Fibroblast of lung (primary cell): ENCODE measurements at regions not wholly inside any gene's neighbourhood (a gene's known extent, or its start where the extent isn't known, plus 50 kb on each side); places are given as distances from the start of the nearest gene placed in this dataset.

Experiments used
- DNase-seq, 2 donors: peaks; one replicate each; pipeline versions ENCODE4 v3.0.0 to v3.0.0-alpha.2; 2010; ENCODE audit warnings: low read depth in 2 of 2
- H2AFZ ChIP-seq: 2 replicates; pipeline ENCODE4 v1.5.1; 2012; ENCODE audit warnings: low read length, control low read depth, inconsistent platforms
- H3K27ac ChIP-seq: 2 replicates; pipeline ENCODE4 v1.5.1; 2011; ENCODE audit warnings: low read length, control low read depth; ENCODE audit not compliant: insufficient read depth
- H3K27me3 ChIP-seq: 2 replicates; pipeline ENCODE4 v1.5.1; 2011; ENCODE audit warnings: mild to moderate bottlenecking, low read length; ENCODE audit not compliant: control insufficient read depth, insufficient read depth
- H3K36me3 ChIP-seq: 2 replicates; pipeline ENCODE4 v1.5.1; 2011; ENCODE audit warnings: low read length; ENCODE audit not compliant: control insufficient read depth, insufficient read depth
- H3K4me1 ChIP-seq: 2 replicates; pipeline ENCODE4 v1.5.1; 2011; ENCODE audit warnings: low read length; ENCODE audit not compliant: control insufficient read depth, insufficient read depth; ENCODE audit errors: extremely low read depth
- H3K4me2 ChIP-seq: 2 replicates; pipeline ENCODE4 v1.5.1; 2011; ENCODE audit warnings: low read length, control low read depth; ENCODE audit not compliant: insufficient read depth; ENCODE audit errors: extremely low read depth
- H3K4me3 ChIP-seq, 4 experiments: fragments of 200-600 bp in 1 of 4; sonication (generic) in 1 of 4; replicated peaks in 1 of 4; 2 replicates each; pipeline ENCODE4 v1.5.1; 2011 to 2016; ENCODE audit warnings: low read length in 4 of 4, low read depth in 3 of 4, mild to moderate bottlenecking in 3 of 4, control low read depth in 2 of 4, inconsistent platforms in 1 of 4, mixed read lengths in 1 of 4; ENCODE audit not compliant: insufficient read depth in 1 of 4; ENCODE audit errors: control extremely low read depth in 1 of 4
- H3K79me2 ChIP-seq: 2 replicates; pipeline ENCODE4 v1.5.1; 2012; ENCODE audit warnings: mild to moderate bottlenecking, low read length, inconsistent platforms; ENCODE audit not compliant: control insufficient read depth, insufficient read depth
- H3K9ac ChIP-seq: 2 replicates; pipeline ENCODE4 v1.5.1; 2011; ENCODE audit warnings: mild to moderate bottlenecking, low read length, control low read depth; ENCODE audit not compliant: insufficient read depth
- H3K9me3 ChIP-seq: 2 replicates; pipeline ENCODE4 v1.5.1; 2012; ENCODE audit warnings: low read depth, low read length; ENCODE audit not compliant: control insufficient read depth, insufficient read depth
- H4K20me1 ChIP-seq: 2 replicates; pipeline ENCODE4 v1.5.1; 2011; ENCODE audit warnings: low read length; ENCODE audit not compliant: control insufficient read depth, insufficient read depth; ENCODE audit errors: extremely low read depth
- CTCF ChIP-seq, 2 donors: IDR thresholded peaks in 1 of 2; conservative IDR thresholded peaks in 1 of 2; 1 replicate in 1 of 2; 2 replicates in 1 of 2; pipeline ENCODE4 v1.5.1; 2011 to 2012; ENCODE audit warnings: low read length in 2 of 2, control low read depth in 1 of 2, inconsistent platforms in 1 of 2, low read depth in 1 of 2, mild to moderate bottlenecking in 1 of 2
- EZH2 ChIP-seq: IDR thresholded peaks from 2 replicates; pipeline ENCODE4 v1.5.1; 2012; ENCODE audit warnings: low read length, control low read depth, mild to moderate bottlenecking; ENCODE audit errors: missing control alignments

- Histone ChIP-seq H3K9me3 (no peaks in the 10 kb centered on the region), H3K4me3 (no peak overlapping the region), H3K27me3 (peaks cover 13% of the 10 kb centered on the region), H4K20me1 (no peaks in the 10 kb centered on the region), H2AFZ (no peak overlapping the region), H3K4me1 (no peaks in the 10 kb centered on the region), H3K9ac (no peak overlapping the region), H3K36me3 (no peaks in the 10 kb centered on the region), H3K79me2 (no peaks in the 10 kb centered on the region), H3K4me2 (no peak overlapping the region), H3K27ac (no peak overlapping the region)
- no peak for DNase-seq
- no peak for TF ChIP-seq EZH2
- TF ChIP-seq CTCF (conservative IDR thresholded peaks at IDR 0.05 in 1 of 2, IDR thresholded peaks at IDR 0.05 in 1 of 2; ENCODE audit: low read depth in 1 of 2, low read length in 2 of 2) = no peak
Measured at GRCh38 chr21:33155422-33155821, 74.3 kb upstream of the IFNAR2 start.

- H3K27me3 ChIP-seq = peaks cover 7% of the 10 kb centered on the region
- H3K4me1 ChIP-seq = no peaks in the 10 kb centered on the region
- H4K20me1 ChIP-seq = no peaks in the 10 kb centered on the region
- no peaks in the 10 kb centered on the region for H3K36me3 ChIP-seq
- no peak overlapping the region for H3K4me2 ChIP-seq
- H3K4me3 ChIP-seq = no peak overlapping the region
- H3K9ac ChIP-seq = no peak overlapping the region
- peak; percentile 3 to 7 for DNase-seq
- no peak overlapping the region for H3K27ac ChIP-seq
- H3K79me2 ChIP-seq = no peaks in the 10 kb centered on the region
- H3K9me3 ChIP-seq = no peaks in the 10 kb centered on the region
- H2AFZ ChIP-seq = no peak overlapping the region
- TF ChIP-seq EZH2 = no peak
- no peak for TF ChIP-seq CTCF (conservative IDR thresholded peaks at IDR 0.05 in 1 of 2, IDR thresholded peaks at IDR 0.05 in 1 of 2; ENCODE audit: low read depth in 1 of 2, low read length in 2 of 2)
Measured at GRCh38 chr21:33157303-33157702, 72.4 kb upstream of the IFNAR2 start.

GRCh38 chr21:33158654-33159053 lies 71.1 kb upstream of the IFNAR2 start:
- Histone ChIP-seq H3K27me3 (peaks cover 4% of the 10 kb centered on the region), H2AFZ (no peak overlapping the region), H3K79me2 (no peaks in the 10 kb centered on the region), H3K4me2 (no peak overlapping the region), H4K20me1 (no peaks in the 10 kb centered on the region), H3K36me3 (no peaks in the 10 kb centered on the region), H3K4me1 (no peaks in the 10 kb centered on the region), H3K9ac (no peak overlapping the region), H3K27ac (no peak overlapping the region), H3K4me3 (no peak overlapping the region), H3K9me3 (no peaks in the 10 kb centered on the region)
- DNase-seq = no peak
- TF ChIP-seq CTCF (conservative IDR thresholded peaks at IDR 0.05 in 1 of 2, IDR thresholded peaks at IDR 0.05 in 1 of 2; ENCODE audit: low read depth in 1 of 2, low read length in 2 of 2) (no peak), EZH2 (no peak)
